Upper lobe of left lung (tissue), 4 donors: ENCODE measurements at regions not wholly inside any gene's neighbourhood (a gene's known extent, or its start where the extent isn't known, plus 50 kb on each side); places are given as distances from the start of the nearest gene placed in this dataset.
"Not testable (repeated sequence)": the region's sequence is repeated elsewhere in the genome, so short reads cannot be mapped to it uniquely, and the experiment has no call there.

ENCODE experiments used
- EP300 ChIP-seq, 4 donors: sonication (generic); formaldehyde crosslinking; IDR thresholded peaks; one replicate each; pipeline ENCODE4 v1.5.1; 2017; ENCODE audit warnings: antibody characterized with exemption in 4 of 4, control low read depth in 2 of 4
- TF ChIP-seq, protein P1 (sequence below), 6 experiments: fragments of 450-650 bp in 4 of 6; fragments of 200-600 bp in 2 of 6; sonication (generic) in 2 of 6; IDR thresholded peaks; one replicate each; pipeline ENCODE4 v1.5.1; 2016 to 2019; ENCODE audit warnings: antibody characterized with exemption in 6 of 6

DNA sequence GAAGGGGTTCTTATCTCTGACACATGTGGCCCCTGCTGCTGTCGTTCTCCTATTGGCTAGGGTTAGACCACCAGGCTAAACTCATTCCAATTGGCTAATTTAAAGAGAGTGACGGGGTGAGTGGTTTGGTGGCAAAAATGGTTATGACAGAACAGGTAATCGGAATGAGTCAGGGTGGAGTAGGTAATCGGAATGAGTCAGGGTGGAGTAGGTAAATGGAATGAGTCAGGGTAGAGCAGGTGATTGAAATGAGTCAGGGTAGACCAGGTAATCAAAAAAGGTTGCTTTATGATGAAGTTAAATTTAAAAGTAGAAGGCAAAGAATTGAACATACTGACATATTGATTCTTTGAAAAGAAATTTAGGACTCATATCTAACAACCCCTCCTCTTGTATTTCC lies 626.2 kb upstream of the CNTN5 start:
- TF ChIP-seq, protein P1, sequence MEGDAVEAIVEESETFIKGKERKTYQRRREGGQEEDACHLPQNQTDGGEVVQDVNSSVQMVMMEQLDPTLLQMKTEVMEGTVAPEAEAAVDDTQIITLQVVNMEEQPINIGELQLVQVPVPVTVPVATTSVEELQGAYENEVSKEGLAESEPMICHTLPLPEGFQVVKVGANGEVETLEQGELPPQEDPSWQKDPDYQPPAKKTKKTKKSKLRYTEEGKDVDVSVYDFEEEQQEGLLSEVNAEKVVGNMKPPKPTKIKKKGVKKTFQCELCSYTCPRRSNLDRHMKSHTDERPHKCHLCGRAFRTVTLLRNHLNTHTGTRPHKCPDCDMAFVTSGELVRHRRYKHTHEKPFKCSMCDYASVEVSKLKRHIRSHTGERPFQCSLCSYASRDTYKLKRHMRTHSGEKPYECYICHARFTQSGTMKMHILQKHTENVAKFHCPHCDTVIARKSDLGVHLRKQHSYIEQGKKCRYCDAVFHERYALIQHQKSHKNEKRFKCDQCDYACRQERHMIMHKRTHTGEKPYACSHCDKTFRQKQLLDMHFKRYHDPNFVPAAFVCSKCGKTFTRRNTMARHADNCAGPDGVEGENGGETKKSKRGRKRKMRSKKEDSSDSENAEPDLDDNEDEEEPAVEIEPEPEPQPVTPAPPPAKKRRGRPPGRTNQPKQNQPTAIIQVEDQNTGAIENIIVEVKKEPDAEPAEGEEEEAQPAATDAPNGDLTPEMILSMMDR (IDR thresholded peaks at IDR 0.05) = not testable (repeated sequence)
- not testable (repeated sequence) for TF ChIP-seq EP300 (IDR thresholded peaks at IDR 0.05)
